Prostate gland (tissue), 2 donors: ENCODE measurements at regions not wholly inside any gene's neighbourhood (a gene's known extent, or its start where the extent isn't known, plus 50 kb on each side); places are given as distances from the start of the nearest gene placed in this dataset.
"Not testable (repeated sequence)": the region's sequence is repeated elsewhere in the genome, so short reads cannot be mapped to it uniquely, and the experiment has no call there.

Experiments
- CTCF ChIP-seq, 4 experiments: fragments of 200-600 bp in 2 of 4; fragments of 450-650 bp in 2 of 4; sonication (generic) in 2 of 4; IDR thresholded peaks; 1 replicate in 3 of 4; 2 replicates in 1 of 4; pipeline ENCODE4 v1.5.1; 2016 to 2019; ENCODE audit warnings: antibody characterized with exemption in 4 of 4, mild to moderate bottlenecking in 2 of 4, moderate library complexity in 2 of 4
- POLR2AphosphoS5 ChIP-seq: sonication (generic); formaldehyde crosslinking; IDR thresholded peaks from one replicate; pipeline ENCODE4 v1.6.1; 2017; ENCODE audit warnings: antibody characterized with exemption

- TF ChIP-seq CTCF (IDR thresholded peaks at IDR 0.05); POLR2AphosphoS5: not testable (repeated sequence)
These were observed 87.2 kb downstream of the MALL start for GRCh38 chr2:110028411-110028810.
